PC-9 (cell line): ENCODE measurements at regions not wholly inside any gene's neighbourhood (a gene's known extent, or its start where the extent isn't known, plus 50 kb on each side); places are given as distances from the start of the nearest gene placed in this dataset.

Source experiments
- BruUV-seq: library from RNA; stranded (reverse); fragments of 400-500 nt; replicated peaks from 2 replicates; lab custom pipeline; 2021; lab: Mats Ljungman, UMichigan
- CTCF ChIA-PET: fragments of 300-600 bp; sonication (Branson Sonifier 250); formaldehyde crosslinking; loops from one replicate; lab custom pipeline; 2022; ENCODE audit warnings: antibody characterized with exemption; lab: Charles Lee
- POLR2A ChIA-PET: fragments of 300-600 bp; sonication (Branson Sonifier 250); formaldehyde crosslinking; loops from one replicate; lab custom pipeline; 2022; ENCODE audit warnings: antibody characterized with exemption; ENCODE audit not compliant: unreplicated experiment; lab: Charles Lee
- DNase-seq, 2 experiments: peaks; one replicate each; pipeline versions ENCODE4 v3.0.0 to v3.0.0-alpha.2; 2015 to 2022; ENCODE audit warnings: mixed read lengths in 1 of 2
- H2AFZ ChIP-seq: fragments of 200-600 bp; sonication (generic); 2 replicates; pipeline ENCODE4 v1.8.1; 2017; ENCODE audit warnings: antibody characterized with exemption
- H3F3A ChIP-seq: fragments of 200-600 bp; sonication (generic); 2 replicates; pipeline ENCODE4 v1.8.1; 2017; ENCODE audit warnings: antibody characterized with exemption, mild to moderate bottlenecking, low read depth; ENCODE audit not compliant: insufficient read depth
- H3K27ac ChIP-seq: fragments of 200-600 bp; sonication (generic); 2 replicates; pipeline ENCODE4 v1.6.1; 2016; ENCODE audit warnings: mixed run types
- H3K27me3 ChIP-seq: fragments of 200-600 bp; sonication (generic); 2 replicates; pipeline ENCODE4 v1.6.1; 2016; ENCODE audit warnings: low read depth, mixed run types; ENCODE audit not compliant: insufficient read depth
- H3K36me3 ChIP-seq: fragments of 200-600 bp; sonication (generic); 2 replicates; pipeline ENCODE4 v1.6.1; 2016; ENCODE audit warnings: low read depth, mixed run types
- H3K4me1 ChIP-seq: fragments of 200-600 bp; sonication (generic); replicated peaks from 2 replicates; pipeline ENCODE4 v1.6.1; 2016; ENCODE audit warnings: mixed run types; ENCODE audit not compliant: insufficient read depth
- H3K4me2 ChIP-seq: fragments of 200-600 bp; sonication (generic); 2 replicates; pipeline ENCODE4 v1.6.1; 2017; ENCODE audit warnings: mixed run types
- H3K4me3 ChIP-seq: fragments of 200-600 bp; sonication (generic); 2 replicates; pipeline ENCODE4 v1.6.1; 2016; ENCODE audit warnings: mixed run types
- H3K79me2 ChIP-seq: fragments of 200-600 bp; sonication (generic); 2 replicates; pipeline ENCODE4 v1.6.1; 2017; ENCODE audit warnings: low read depth, mixed run types
- H3K9me2 ChIP-seq: fragments of 200-600 bp; sonication (generic); 2 replicates; pipeline ENCODE4 v1.8.1; 2017; ENCODE audit warnings: mild to moderate bottlenecking; ENCODE audit not compliant: insufficient read depth
- H3K9me3 ChIP-seq: fragments of 200-600 bp; sonication (generic); 2 replicates; pipeline ENCODE4 v1.8.1; 2016; ENCODE audit warnings: low read depth; ENCODE audit not compliant: insufficient read depth
- H4K20me1 ChIP-seq: fragments of 200-600 bp; sonication (generic); 2 replicates; pipeline ENCODE4 v1.8.1; 2017; ENCODE audit not compliant: insufficient read depth
- EZH2 ChIP-seq: fragments of 200-600 bp; sonication (generic); IDR thresholded peaks from 2 replicates; pipeline ENCODE4 v1.8.0; 2017; ENCODE audit warnings: antibody characterized with exemption, low read depth
- intact Hi-C: fragments of 100-400 bp; cut with micrococcal nuclease; formaldehyde crosslinking; loops from one replicate; pipeline ENCODE4 v1.10.0; 2022; ENCODE audit not compliant: unreplicated experiment
- TF ChIP-seq, protein P1 (sequence below): fragments of 200-600 bp; sonication (generic); conservative IDR thresholded peaks from 2 replicates; pipeline ENCODE4 v1.6.1; 2017; ENCODE audit warnings: mixed run types, antibody characterized with exemption, mild to moderate bottlenecking, moderate library complexity

DNA sequence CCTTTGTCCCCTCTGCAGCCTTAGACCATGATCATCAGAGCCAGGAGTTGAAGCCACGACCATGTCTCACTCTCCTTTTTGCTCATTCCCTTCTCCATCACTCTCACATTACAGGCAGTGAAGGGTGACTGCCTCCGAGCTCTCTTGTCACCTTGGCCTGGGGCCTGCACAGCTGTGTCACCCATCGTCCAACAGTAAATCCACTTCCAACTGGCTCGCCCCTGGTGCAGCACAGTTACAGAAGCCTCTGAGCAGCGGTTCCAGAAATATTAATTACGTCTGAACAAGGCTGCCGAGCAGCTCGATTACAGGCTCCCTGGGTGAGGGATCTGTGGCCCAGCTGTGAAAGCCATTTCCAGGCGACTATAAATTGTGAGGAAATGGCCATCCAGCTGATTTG lies 528.2 kb downstream of the NR2F2 start:
- BruUV-seq = no TSS peak
- Histone ChIP-seq H2AFZ (no peak overlapping the region), H3K27ac (no peak overlapping the region), H3K9me3 (no peaks in the 10 kb centered on the region), H3K4me1 (no peaks in the 10 kb centered on the region), H3F3A (no peaks in the 10 kb centered on the region), H4K20me1 (no peaks in the 10 kb centered on the region), H3K79me2 (no peaks in the 10 kb centered on the region), H3K4me3 (no peak overlapping the region), H3K9me2 (no peaks in the 10 kb centered on the region), H3K27me3 (no peaks in the 10 kb centered on the region), H3K36me3 (no peaks in the 10 kb centered on the region), H3K4me2 (no peak overlapping the region)
- CTCF ChIA-PET = no interaction called here
- TF ChIP-seq, protein P1, sequence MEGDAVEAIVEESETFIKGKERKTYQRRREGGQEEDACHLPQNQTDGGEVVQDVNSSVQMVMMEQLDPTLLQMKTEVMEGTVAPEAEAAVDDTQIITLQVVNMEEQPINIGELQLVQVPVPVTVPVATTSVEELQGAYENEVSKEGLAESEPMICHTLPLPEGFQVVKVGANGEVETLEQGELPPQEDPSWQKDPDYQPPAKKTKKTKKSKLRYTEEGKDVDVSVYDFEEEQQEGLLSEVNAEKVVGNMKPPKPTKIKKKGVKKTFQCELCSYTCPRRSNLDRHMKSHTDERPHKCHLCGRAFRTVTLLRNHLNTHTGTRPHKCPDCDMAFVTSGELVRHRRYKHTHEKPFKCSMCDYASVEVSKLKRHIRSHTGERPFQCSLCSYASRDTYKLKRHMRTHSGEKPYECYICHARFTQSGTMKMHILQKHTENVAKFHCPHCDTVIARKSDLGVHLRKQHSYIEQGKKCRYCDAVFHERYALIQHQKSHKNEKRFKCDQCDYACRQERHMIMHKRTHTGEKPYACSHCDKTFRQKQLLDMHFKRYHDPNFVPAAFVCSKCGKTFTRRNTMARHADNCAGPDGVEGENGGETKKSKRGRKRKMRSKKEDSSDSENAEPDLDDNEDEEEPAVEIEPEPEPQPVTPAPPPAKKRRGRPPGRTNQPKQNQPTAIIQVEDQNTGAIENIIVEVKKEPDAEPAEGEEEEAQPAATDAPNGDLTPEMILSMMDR = no peak
- TF ChIP-seq EZH2 = no peak
- intact Hi-C loops = no loop called here
- no peak for DNase-seq
- POLR2A ChIA-PET = no interaction called here

DNA sequence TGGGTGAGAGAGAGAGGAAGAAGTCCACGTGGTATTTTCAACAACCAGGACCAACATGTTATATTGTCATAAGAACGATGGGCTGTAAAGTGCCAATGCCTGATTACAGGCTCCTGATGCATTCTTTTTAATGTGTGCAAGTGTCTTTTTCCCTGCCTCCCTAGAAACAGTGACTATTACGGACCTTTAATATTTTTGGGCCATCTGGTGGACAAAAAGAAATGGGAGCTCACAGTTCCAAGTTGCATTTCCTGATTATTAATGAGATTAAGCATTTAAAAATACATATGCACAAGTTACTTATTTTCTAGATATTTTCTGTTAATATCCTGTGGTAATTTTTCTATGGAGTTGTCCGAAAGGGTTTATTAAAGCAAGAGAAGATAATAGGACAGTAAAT lies 530.2 kb downstream of the NR2F2 start:
- intact Hi-C loops = no loop called here
- no peak overlapping the region for H3K4me3 ChIP-seq
- no peaks in the 10 kb centered on the region for H3K4me1 ChIP-seq
- no peaks in the 10 kb centered on the region for H3K36me3 ChIP-seq
- H3K9me2 ChIP-seq = no peaks in the 10 kb centered on the region
- ChIA-PET CTCF (no interaction called here), POLR2A (no interaction called here)
- H3K27me3 ChIP-seq = peaks cover 6% of the 10 kb centered on the region; the same call in 1 of the 2 replicates
- no peaks in the 10 kb centered on the region for H3K9me3 ChIP-seq
- TF ChIP-seq, protein P1 = no peak
- TF ChIP-seq EZH2 = no peak
- no peak overlapping the region for H2AFZ ChIP-seq
- H3K27ac ChIP-seq = no peak overlapping the region
- no peak for DNase-seq
- H3K79me2 ChIP-seq = no peaks in the 10 kb centered on the region
- H4K20me1 ChIP-seq = no peaks in the 10 kb centered on the region
- no peak overlapping the region for H3K4me2 ChIP-seq
- BruUV-seq = no TSS peak
- no peaks in the 10 kb centered on the region for H3F3A ChIP-seq

DNA sequence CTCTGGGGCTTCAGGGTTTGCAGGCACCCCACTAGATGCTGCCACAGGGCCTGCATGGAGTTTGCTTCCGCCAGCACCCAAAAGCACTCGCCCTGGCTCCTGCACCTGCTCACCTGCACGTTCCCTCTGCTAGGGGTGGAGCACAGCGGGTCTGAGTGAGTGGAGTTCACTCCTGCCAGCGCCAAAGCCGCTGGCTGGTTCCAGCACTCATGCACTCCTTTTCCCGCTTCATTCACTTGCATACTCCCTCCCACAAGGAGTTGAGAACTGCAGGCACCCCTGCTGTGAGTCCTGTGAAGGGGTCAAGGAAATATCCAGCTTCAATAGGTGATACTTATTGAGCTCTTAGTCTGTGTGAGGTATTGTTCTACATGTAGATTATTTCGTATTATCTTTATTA lies 537.5 kb downstream of the NR2F2 start:
- no peaks in the 10 kb centered on the region for H3K9me2 ChIP-seq
- intact Hi-C loops = no loop called here
- H3K9me3 ChIP-seq = no peaks in the 10 kb centered on the region
- CTCF ChIA-PET = no interaction called here
- no peaks in the 10 kb centered on the region for H3F3A ChIP-seq
- no peaks in the 10 kb centered on the region for H3K79me2 ChIP-seq
- no peak overlapping the region for H3K4me3 ChIP-seq
- POLR2A ChIA-PET = no interaction called here
- H3K27ac ChIP-seq = no peak overlapping the region
- H3K4me2 ChIP-seq = no peak overlapping the region
- no peaks in the 10 kb centered on the region for H3K4me1 ChIP-seq
- no peak overlapping the region for H2AFZ ChIP-seq
- BruUV-seq = no TSS peak
- DNase-seq = no peak
- no peaks in the 10 kb centered on the region for H4K20me1 ChIP-seq
- H3K27me3 ChIP-seq = peaks cover 32% of the 10 kb centered on the region
- no peak for TF ChIP-seq EZH2
- TF ChIP-seq, protein P1 = no peak
- no peaks in the 10 kb centered on the region for H3K36me3 ChIP-seq
